Adrenal gland (tissue), 5 donors: ENCODE measurements at regions not wholly inside any gene's neighbourhood (a gene's known extent, or its start where the extent isn't known, plus 50 kb on each side); places are given as distances from the start of the nearest gene placed in this dataset.
"Not testable (repeated sequence)": the region's sequence is repeated elsewhere in the genome, so short reads cannot be mapped to it uniquely, and the experiment has no call there.

Source experiments
- POLR2A ChIP-seq, 2 donors: fragments of 450-650 bp; IDR thresholded peaks; one replicate each; pipeline ENCODE4 v1.6.1; 2017; ENCODE audit warnings: antibody characterized with exemption in 2 of 2, mild to moderate bottlenecking in 2 of 2, moderate library complexity in 1 of 2
- TF ChIP-seq, protein P1 (sequence below), 6 experiments: fragments of 450-650 bp in 4 of 6; fragments of 200-600 bp in 2 of 6; sonication (generic) in 1 of 6; IDR thresholded peaks; 1 replicate in 5 of 6; 2 replicates in 1 of 6; pipeline versions ENCODE4 v1.5.1 to v1.8.0; 2016 to 2021; ENCODE audit warnings: antibody characterized with exemption in 6 of 6, mild to moderate bottlenecking in 2 of 6, moderate library complexity in 1 of 6
- donor health status: DM: no; HTN: no; CAD: no.

- TF ChIP-seq, protein P1, sequence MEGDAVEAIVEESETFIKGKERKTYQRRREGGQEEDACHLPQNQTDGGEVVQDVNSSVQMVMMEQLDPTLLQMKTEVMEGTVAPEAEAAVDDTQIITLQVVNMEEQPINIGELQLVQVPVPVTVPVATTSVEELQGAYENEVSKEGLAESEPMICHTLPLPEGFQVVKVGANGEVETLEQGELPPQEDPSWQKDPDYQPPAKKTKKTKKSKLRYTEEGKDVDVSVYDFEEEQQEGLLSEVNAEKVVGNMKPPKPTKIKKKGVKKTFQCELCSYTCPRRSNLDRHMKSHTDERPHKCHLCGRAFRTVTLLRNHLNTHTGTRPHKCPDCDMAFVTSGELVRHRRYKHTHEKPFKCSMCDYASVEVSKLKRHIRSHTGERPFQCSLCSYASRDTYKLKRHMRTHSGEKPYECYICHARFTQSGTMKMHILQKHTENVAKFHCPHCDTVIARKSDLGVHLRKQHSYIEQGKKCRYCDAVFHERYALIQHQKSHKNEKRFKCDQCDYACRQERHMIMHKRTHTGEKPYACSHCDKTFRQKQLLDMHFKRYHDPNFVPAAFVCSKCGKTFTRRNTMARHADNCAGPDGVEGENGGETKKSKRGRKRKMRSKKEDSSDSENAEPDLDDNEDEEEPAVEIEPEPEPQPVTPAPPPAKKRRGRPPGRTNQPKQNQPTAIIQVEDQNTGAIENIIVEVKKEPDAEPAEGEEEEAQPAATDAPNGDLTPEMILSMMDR (IDR thresholded peaks at IDR 0.05), result not testable (repeated sequence)
- not testable (repeated sequence) for TF ChIP-seq POLR2A (IDR thresholded peaks at IDR 0.05)
Observed at GRCh38 chr15:24158306-24158705, 471.2 kb upstream of the NDN start.
